HG02852 (cell line): ENCODE measurements at regions not wholly inside any gene's neighbourhood (a gene's known extent, or its start where the extent isn't known, plus 50 kb on each side); places are given as distances from the start of the nearest gene placed in this dataset.
"Not testable (repeated sequence)": the region's sequence is repeated elsewhere in the genome, so short reads cannot be mapped to it uniquely, and the experiment has no call there.

Experiments used
- ATAC-seq: cut with Tn5 transposase; IDR thresholded peaks from one replicate; pipeline ENCODE4 v1.9.1; 2021; ENCODE audit warnings: mild to moderate bottlenecking, moderate library complexity; ENCODE audit not compliant: unreplicated experiment

DNA sequence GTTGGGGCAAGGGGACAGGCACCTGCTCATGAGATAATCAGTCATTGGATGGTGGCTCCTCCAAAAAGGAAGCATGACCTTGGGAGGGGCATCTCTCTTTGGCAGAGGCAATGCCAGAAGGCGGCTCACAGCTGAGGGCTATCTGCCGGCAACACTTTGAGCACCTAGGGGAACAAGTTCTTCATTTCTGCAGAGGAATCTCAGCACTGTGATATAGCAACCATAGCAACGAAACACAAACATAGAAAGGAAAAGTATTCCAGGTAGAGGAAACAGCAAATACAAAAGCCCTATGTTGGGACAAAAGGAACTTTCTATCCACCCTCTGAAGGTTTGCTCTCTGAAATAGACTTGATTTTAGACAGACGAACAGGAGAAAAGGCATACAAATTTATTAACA, 89.1 kb upstream of the NEDD4L start:
- no peak for ATAC-seq

DNA sequence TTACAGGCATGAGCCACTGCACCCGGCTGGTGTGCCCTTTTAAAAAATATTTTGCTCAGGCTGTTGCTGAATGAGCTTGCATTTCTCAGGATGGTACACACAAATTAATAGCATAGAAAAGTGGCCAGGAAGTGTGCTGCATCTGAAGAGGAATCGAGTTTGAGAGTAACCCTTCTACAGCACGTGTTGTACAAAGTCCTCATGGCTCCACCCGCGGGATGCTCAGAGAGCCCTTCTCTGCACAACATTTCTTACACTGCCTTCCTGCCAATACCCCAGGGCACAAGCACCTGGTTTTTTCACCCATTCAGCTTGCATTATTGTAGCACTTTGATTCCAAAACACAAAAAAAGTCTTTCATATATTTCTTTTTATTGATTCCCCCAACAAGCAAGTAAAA, 90.1 kb upstream of the NEDD4L start:
- ATAC-seq: no peak

DNA sequence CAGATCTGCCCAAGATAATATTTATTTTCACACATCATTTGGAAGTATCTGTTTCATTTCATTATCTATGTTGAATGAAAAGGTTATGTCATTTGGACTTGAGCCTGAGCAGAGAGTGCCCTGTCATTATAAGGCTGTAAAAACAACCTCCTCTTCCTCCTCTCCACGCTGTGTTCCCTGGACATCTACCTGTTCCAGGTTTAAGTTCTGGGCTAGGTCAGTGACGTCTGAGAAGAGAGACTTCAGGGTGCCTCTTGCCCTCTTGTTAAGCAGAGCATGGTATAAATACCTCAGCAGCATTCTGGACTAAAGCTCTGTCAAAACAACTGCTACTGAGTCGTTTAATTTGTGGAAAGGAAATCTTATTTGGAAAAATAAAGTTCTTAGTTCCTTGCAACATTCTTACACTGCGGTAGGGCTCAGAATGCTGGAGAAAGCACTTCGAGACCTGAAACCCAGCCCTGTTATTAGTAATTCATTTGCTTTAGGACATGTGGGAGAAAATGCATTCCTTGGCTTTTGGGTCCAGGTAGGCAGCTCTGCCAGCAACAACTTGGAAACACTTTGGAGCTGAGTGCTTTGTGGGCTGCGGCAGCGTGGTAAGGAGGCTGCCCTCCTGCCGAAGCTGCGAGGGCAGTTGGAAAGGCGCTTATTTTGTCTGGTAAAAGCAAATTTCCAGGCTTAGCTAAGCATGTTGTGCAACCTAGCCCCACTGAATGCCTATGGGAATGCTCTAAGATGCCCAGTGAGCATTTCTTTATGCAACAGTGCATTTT, 91.8 kb upstream of the NEDD4L start:
- no peak for ATAC-seq

DNA sequence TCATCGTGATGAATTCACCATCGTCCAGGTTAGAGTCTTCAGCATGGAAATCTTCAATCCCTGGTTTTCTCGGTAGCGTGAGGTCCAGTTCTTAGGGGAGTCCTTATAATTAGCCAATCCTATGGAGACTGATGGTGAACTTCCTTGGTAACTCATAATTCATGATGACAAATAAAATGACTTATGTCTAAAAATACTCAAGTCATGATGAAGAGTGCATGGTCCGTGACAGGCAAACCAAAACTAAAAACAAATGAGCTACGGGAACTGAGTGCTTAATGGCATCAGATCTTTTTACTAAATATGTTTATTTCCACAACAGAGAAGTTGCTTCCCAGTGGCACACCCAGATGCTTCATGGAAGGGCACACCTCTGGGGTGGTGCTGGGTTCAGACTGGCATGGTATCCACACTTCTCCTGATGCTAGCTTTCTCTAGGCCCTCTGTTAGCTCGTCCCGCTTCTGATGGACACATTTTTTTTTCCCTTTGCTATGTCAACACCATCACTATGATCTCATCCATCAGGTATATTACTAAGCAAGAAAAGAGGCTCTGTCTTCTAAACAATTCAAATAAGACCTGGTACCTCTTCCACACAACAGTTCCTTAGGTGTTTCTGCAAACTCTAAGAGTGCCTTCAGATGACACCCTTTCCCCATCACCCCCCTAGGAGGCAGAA, 92.8 kb upstream of the NEDD4L start:
- peak; percentile 70 for ATAC-seq

DNA sequence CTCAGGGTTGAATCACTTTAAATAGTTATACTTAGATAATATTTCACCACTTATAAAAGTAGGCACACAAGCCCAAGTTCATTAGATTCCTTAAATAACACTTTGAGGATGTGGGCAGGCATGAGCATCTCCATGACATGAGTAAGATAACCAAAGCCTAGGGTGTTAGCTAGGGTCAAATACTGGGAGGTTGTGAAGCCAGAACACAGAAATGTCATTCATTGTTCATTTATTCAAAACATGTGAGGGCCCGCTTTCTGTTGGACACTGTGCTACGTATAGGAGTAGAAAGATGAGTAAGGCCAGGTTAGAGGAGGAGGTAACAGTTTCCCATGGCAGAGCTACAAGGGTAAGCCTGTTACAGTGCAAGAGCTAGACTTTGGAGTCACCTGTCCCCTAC, 93.5 kb upstream of the NEDD4L start:
- ATAC-seq: no peak

DNA sequence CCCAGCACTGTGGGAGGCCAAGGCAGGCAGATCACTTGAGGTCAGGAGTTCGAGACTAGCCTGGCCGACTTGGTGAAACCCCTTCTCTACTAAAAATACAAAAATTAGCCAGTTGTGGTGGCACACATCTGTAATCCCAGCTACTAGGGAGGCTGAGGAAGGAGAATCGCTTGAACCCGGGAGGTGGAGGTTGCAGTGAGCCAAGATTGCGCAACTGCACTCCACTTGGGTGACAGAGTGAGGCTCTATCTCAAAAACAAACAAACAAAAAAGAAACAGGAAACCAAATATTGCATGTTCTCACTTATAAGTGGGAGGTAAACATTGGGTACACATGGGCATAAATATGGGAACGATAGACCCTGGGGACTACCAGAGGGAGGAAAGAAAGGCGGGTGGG, 94.7 kb upstream of the NEDD4L start:
- not testable (repeated sequence) for ATAC-seq

DNA sequence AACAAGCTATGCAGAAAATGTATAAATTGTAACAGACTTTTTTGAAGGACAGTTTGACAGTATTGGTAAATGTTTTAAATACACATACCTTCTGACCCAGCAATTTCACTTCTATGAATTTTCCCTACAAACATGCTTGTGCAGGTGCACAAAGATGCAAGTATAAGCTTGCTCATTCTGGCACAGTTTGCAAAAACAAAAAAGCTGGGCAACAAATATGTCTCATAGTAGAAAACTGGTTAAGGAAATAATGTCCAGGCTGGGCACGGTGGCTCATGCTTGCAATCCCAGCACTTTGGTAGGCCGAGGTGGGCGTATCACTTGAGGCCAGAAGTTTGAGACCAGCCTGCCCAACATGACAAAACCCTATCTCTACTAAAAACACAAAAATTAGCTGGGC, 96.9 kb upstream of the NEDD4L start:
- ATAC-seq: no peak

DNA sequence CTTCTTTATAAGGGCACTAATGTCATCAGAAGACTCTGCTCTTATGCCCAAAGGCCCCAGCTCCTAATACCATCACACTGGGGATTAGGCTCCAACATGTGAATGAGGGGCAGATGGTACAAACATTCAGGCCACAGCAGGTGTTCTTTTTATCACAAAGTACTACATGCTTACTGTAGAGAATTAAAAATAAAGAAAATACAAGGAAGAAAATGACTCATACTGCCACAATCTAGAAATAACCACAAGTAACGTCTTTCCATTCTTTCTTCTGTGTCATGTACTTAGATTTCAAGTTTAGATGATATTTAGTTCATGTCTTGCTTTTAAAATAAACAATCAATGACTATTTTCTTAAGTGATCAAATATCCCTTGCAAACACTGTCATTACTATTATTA, 100.3 kb upstream of the NEDD4L start:
- no peak for ATAC-seq

DNA sequence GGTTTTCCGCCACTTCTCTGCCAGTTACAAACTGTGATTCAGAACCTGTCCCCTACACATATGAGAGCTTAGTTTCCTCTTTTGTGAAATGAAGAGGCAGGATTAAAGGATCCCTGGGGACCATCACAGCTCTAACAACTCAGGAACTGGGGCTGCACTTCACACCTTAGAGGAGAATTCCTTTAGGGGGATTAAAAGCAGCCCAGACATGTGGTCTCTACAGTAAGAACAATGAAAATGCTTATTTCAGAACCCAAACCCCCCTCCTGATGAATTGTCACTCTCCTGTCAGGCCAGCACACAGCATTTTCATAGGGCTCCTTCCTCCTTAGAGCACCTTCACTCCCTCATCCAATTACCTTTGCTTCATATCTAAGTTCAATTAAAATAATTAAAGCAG, 101.5 kb upstream of the NEDD4L start:
- no peak for ATAC-seq

DNA sequence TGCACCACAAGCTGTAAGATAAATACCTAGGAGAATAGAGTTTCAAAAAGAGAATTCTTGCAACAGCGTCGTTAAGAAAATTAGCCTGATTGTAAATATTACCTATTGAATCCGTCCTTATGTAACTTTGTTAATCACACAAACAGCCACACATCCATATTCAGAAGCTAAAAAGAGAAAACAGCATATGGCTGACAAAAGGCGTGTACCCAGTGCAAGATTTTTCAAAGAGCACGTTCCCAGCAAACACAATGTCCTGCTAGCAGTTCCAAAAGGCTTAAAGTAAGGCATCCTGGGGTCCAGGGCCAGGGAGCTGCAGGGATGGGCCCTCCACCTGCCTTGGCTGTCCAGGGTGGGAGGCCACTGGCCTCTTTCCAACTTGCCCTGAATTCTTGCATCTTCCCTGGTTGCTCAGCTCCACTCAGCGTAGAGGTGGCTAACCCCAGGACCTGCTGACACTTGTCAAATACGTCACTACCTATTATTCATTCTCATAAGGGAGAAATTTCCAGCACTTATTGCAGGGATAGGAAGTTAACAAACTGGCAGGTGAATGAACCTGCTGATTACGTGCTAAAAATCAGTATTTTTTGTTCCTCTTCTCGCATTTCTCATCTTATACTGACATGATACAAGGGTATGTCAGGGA, 102.1 kb upstream of the NEDD4L start:
- no peak for ATAC-seq

DNA sequence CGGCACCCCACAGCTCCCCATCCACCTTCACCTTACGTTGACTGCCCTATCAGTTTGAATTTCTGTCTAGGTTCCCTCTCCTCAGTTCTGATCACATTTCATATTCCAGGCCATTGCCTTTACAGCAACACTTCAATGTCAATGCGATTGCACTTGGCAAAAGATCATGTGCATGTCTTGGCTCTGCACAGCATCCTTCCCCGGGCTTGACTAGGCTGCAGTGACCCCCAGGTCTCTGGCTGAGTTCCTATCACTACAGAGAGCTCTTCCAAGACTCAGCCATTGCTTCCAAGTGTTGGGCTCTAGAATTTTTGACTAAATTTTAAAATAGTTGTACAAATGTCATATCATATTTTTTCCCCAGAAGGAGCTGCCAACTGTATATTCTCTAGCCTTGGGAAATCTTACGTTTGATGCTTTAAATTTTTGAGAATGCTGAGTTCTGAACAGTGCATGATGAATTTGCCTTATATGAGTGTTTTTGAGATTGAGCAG, 103.8 kb upstream of the NEDD4L start:
- no peak for ATAC-seq

DNA sequence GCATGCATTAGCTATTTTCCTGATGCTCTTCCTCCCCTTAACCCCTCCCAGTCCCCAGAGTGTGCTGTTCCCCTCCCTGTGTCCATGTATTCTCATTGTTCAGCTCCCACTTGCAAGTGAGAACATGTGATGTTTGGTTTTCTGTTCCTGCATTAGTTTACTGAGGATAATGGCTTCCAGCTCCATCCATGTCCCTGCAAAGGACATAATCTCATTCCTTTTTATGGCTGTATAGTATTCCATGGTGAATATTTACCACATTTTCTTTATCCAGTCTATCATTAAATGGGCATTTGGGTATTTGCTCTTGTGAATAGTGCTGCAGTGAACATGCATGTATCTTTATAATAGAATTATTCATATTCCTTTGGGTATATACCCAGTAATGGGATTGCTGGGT, 109.7 kb upstream of the NEDD4L start:
- ATAC-seq: not testable (repeated sequence)

DNA sequence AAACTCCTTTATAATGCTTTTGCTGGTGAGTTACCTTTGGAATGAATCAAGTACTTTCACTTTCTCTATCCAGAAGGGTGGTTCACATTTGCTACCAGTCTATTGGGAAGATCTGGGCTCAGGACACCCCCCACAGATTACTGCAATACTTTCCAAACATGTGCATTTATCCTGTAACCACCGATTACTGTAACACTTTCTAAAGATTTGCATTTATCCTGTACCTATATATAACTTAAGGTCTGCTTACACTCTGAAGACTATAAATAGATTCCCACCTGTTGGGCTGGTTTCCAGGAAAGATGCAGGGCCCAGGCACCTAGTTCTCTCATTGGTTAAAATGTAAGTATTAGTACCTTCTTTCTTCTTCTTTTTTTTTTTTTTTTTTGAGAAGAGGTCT, 113.0 kb upstream of the NEDD4L start:
- no peak for ATAC-seq

DNA sequence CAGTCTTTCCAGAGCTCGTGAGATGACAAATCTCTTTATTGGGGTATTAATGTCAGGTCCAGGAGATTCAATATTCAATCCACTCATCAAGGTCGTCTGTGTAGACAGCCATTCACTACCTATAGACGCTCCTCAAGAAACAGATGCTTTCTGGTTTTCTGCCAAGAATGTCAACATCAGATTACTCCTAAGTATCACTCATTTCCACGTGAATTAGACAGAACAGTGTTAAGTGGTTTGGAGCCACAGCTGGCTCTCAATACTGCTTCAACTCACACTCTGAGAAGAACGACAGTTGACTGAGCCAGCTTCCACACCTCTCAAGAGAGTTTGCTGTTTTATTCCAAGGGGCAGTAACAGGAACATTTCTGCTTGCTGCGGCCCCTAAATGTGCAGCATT, 113.5 kb upstream of the NEDD4L start:
- ATAC-seq: no peak

DNA sequence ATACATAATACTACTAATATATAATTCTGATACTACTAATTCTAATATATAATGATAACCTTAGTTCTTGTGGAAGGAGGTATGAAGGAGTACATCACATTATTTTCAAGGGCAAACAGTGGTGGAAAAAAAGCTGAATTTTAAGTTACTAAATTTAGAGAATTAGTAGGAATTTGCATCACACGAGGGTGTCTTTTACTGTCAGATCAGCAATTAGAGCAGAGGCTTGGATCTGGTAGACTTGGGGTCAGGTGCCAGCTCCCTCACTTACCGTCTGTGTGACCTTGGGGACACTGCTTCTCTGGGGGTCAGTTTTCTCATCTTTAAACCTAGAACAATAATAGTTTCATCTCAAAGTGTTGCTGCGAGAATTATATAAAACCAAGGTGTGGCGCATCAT, 114.1 kb upstream of the NEDD4L start:
- no peak for ATAC-seq

DNA sequence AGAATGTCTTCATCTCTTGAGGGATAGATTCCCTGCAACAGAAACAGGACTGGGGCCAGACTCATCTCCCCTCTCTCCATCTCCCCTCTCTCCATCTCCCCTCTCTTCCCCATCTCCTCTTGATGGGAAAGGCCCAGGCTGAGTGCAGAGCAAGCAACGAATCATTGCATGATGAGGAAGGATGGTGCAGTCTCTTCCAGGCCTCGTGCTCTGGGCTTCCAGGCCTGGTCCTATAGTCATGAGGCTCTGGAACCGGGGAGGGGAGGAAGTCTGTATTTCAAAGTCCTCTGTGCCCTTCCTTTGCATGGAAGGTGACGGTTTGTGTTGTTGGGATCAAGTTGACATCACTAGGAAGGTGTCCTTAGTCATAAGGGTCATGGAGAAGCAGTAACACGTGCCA, 115.6 kb upstream of the NEDD4L start:
- no peak for ATAC-seq

DNA sequence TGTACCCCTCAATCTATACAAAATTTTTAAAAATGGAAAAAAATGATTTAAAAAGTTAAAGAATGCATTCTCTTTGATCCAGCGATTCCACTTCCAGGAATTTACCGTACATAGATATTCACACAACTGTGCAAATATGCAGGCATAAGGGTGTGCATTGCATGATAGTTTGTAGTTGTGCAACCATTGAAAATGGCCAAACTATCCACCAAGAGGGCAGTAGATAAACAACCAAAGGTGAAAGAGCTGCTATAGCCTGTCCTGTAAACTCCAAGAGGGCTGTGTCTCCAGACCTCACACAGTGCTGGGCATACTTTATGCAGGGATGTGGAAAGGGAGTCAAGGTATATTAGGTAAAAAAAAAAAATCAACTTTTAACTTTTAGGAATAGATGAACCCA, 116.5 kb upstream of the NEDD4L start:
- no peak for ATAC-seq

DNA sequence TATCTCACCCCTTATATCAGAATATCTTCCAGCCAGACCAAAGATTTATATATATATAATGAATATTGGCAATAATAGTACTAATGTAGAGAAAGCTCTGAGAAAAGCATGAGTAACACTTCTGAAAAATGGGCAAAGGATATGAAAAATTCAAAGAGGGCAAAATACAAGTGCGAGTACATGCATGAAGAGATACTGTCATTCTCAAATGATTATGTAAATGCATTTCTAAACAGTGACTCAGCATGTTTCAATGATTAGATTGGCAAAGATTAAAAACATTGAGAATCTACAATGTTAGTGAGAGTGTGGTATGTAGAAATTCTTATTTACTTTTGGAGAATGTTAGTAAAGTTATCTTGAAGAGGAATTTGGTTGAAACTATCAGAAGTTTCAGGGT, 118.3 kb upstream of the NEDD4L start:
- ATAC-seq: no peak

DNA sequence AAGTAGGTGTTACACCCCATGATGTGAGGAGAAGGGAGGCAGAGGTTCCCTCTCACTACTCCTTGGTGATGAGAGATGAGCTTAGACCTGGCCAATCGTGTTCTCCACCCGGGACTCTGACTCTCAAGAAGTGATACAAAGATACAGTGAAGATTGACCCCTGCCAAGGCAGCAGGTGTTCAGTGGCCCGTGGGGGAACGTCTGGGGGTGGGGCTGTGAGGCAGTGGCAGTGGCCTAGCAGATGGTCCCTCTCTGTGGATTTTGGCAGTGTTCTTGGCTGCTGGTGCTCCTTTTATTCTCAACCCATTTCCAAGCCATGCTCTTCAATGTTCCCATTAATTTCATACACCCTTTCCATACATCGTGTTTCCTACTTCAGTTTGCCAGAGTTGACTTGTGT, 120.4 kb upstream of the NEDD4L start:
- no peak for ATAC-seq

DNA sequence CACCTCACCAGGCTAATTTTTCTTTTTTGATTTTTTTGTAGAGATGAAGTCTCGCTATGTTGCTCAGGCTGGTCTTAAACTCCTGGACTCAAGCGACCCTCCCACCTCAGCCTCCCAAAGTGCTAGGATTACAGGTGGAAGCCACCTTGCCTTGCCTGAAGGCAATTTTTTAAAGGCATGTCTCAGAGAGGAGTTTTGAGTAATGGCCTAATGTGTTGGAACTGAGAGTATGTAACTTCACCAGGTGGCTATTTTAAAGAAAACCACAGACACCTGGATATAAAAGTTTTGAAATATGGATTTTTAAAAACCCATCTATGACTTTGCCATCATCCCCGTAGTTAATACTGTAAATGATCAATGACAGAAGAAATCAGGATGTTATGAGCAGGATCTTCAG, 119.8 kb upstream of the ATP8B1 start:
- no peak for ATAC-seq

DNA sequence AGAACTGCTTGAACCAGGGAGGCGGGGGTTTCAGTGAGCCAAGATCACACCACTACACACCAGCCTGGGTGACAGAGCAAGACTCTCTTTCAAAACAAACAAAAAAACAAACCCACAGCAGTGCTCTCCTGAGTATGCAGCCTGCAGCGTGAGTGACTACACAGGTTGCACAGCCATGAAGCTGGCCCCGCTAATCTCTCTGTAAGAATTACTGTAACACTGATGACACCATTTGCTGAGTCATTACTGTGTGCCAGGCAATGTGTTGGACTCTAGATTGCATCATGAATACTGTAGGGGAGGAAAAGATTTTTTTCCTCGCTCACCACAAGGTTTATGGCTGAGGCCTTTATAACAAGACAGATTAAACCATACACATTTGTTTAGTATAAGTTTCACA, 118.6 kb upstream of the ATP8B1 start:
- no peak for ATAC-seq

DNA sequence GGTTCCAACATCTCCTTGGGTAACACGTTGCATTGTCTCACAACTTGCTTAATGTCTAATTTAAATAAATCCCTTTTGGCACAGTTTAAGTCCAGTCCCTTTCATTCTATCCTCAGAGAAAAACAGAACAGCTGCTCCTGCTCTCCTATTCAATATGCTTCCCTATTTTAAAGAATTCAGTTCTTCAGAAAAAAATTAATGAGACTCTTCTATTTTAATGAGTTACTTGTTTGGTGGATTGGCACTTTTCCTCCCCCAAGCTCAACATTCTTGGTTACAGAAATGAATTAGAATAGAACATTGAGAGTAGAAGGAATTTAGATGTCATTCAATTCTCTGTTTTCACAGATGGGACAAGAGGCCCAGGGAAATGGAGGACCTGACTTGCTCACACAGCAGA, 116.9 kb upstream of the ATP8B1 start:
- no peak for ATAC-seq
